GM12892 (cell line): ENCODE measurements at regions not wholly inside any gene's neighbourhood (a gene's known extent, or its start where the extent isn't known, plus 50 kb on each side); places are given as distances from the start of the nearest gene placed in this dataset.

Experiments
- DNase-seq: peaks from one replicate; pipeline ENCODE4 v3.0.0; 2011; ENCODE audit not compliant: insufficient read length
- FAIRE-seq: peaks from 2 replicates; lab custom pipeline; 2011; peaks lifted over from hg19 to GRCh38; lab: Jason Lieb, UNC
- POLR2A ChIP-seq: IDR thresholded peaks from 2 replicates; pipeline ENCODE4 v1.6.1; 2011; ENCODE audit warnings: low read depth, low read length, control low read depth
- POLR2AphosphoS5 ChIP-seq: IDR thresholded peaks from 2 replicates; pipeline ENCODE4 v1.6.1; 2011; ENCODE audit warnings: low read depth, low read length, control low read depth
- TAF1 ChIP-seq: IDR thresholded peaks from 2 replicates; pipeline ENCODE4 v1.6.1; 2011; ENCODE audit warnings: low read depth, mild to moderate bottlenecking, control low read depth, low read length, borderline replicate concordance

GRCh38 chr18:70496353-70497294 is 207.8 kb downstream of the SOCS6 start:
- no peak for FAIRE-seq
- DNase-seq: no peak
- TF ChIP-seq TAF1: no peak

GRCh38 chr18:70494524-70494923 is 205.7 kb downstream of the SOCS6 start:
- DNase-seq (no peak), FAIRE-seq (no peak)
- TF ChIP-seq TAF1: no peak
- no peak for TF ChIP-seq POLR2A
- TF ChIP-seq POLR2AphosphoS5: no peak

- no peak for TF ChIP-seq TAF1
- TF ChIP-seq POLR2A: no peak
- no peak for TF ChIP-seq POLR2AphosphoS5
- DNase-seq (no peak), FAIRE-seq (no peak)
Observed at GRCh38 chr18:70493461-70493860, 204.6 kb downstream of the SOCS6 start.

- DNase-seq (no peak), FAIRE-seq (peak; percentile 77)
- TF ChIP-seq POLR2A: no peak
- no peak for TF ChIP-seq POLR2AphosphoS5
- TF ChIP-seq TAF1: no peak
Observed at GRCh38 chr18:70491734-70492348, 203.0 kb downstream of the SOCS6 start.

- DNase-seq (no peak), FAIRE-seq (peak; percentile 70)
- TF ChIP-seq POLR2AphosphoS5: no peak
- TF ChIP-seq TAF1: no peak
- no peak for TF ChIP-seq POLR2A
Observed at GRCh38 chr18:70489986-70490933, 201.4 kb downstream of the SOCS6 start.

GRCh38 chr18:70489571-70489970 is 200.7 kb downstream of the SOCS6 start:
- TF ChIP-seq TAF1 (no peak), POLR2AphosphoS5 (no peak), POLR2A (no peak)
- FAIRE-seq: no peak
- DNase-seq: no peak

GRCh38 chr18:70469916-70470315 is 181.1 kb downstream of the SOCS6 start:
- FAIRE-seq (no peak), DNase-seq (no peak)
- TF ChIP-seq POLR2A: no peak

GRCh38 chr18:70468861-70469547 is 180.2 kb downstream of the SOCS6 start:
- TF ChIP-seq POLR2A: no peak
- no peak for TF ChIP-seq POLR2AphosphoS5
- TF ChIP-seq TAF1: no peak
- DNase-seq (no peak), FAIRE-seq (no peak)

- no peak for FAIRE-seq
Observed at GRCh38 chr18:70464343-70465114, 175.7 kb downstream of the SOCS6 start.

GRCh38 chr18:70463085-70463484 is 174.2 kb downstream of the SOCS6 start:
- no peak for FAIRE-seq
- DNase-seq: no peak
- TF ChIP-seq TAF1 (no peak), POLR2AphosphoS5 (no peak), POLR2A (no peak)

More at GRCh38 chr18:70464343-70465114, 175.7 kb downstream of the SOCS6 start:
- no peak for TF ChIP-seq POLR2A
- no peak for DNase-seq
